COLO829 (cell line): ENCODE measurements at regions not wholly inside any gene's neighbourhood (a gene's known extent, or its start where the extent isn't known, plus 50 kb on each side); places are given as distances from the start of the nearest gene placed in this dataset.
"Not testable (repeated sequence)": the region's sequence is repeated elsewhere in the genome, so short reads cannot be mapped to it uniquely, and the experiment has no call there.

Experiments used
- DNase-seq: peaks from one replicate; pipeline ENCODE4 v3.0.0; 2012; ENCODE audit warnings: low spot score

GRCh38 chr10:90031776-90032175, 330.4 kb downstream of the KIF20B start:
- no peak for DNase-seq

GRCh38 chr10:90032519-90032918, 331.1 kb downstream of the KIF20B start:
- DNase-seq = no peak

- not testable (repeated sequence) for DNase-seq
Measured at GRCh38 chr10:90034862-90035261, 333.5 kb downstream of the KIF20B start.

GRCh38 chr10:90041585-90041984, 340.2 kb downstream of the KIF20B start:
- no peak for DNase-seq

DNA sequence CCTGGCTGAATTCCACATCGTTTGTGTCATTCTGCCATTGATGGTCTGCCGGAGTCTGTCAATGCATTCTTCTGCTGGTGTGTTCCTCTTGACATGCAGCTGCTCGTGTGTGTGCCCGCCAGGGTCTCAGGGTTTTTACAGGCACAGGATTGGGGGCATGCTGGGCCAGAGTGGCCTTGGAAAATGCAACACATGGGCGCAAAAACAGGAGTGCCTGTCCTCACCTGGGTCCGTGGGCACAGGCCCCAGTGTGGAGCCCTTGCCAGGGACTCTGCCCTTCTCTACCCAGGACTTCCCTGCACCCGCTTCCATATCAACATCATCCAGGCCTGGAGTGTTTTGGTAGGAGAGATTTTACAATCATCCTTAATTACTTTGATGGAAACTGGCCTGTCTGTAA, 340.7 kb downstream of the KIF20B start:
- DNase-seq = no peak

DNA sequence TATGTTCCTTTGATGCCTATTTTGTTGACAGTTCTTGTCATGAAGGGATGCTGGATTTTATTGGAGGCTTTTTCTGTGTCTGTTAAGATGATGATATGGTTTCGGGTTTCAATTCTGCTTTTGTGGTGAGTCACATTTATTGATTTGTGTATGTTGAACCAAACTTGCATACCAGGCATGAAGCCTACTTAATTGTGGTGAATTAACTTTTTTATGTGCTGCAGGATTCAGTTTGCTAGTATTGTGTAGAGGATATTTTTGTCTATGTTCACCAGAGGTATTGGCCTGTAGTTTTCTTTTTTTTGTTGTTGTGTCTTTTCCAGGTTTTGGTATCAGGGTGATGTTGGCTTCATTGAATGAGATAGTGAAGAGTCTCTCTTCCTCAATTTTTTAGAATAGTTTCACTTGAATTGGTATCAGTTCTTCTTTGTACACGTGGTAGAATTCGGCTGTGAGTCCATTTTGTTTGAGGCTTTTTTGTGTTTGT, 345.9 kb downstream of the KIF20B start:
- DNase-seq = no peak

GRCh38 chr10:90051053-90051452, 349.7 kb downstream of the KIF20B start:
- DNase-seq = no peak

- DNase-seq = no peak
Measured at GRCh38 chr10:90051474-90051873, 350.1 kb downstream of the KIF20B start.

DNA sequence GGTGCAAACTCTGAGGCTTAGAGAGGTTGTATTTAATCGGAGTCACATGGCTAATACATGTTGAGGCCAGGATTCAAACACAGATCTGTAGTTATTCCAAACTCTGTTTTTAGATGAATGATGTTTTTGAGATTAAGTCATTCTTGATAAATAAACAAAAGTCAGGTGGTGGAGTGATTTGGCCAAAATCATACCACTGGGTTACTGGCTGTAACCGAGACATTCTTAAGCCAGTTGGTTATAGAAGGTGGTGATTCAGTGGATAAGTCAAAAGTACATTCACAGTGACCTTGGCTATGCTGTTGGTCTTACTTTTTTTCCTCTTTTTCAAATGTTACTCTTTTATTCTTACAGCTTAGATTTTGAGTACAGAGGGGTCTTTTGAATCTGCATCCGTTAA, 361.4 kb downstream of the KIF20B start:
- DNase-seq = no peak

- no peak for DNase-seq
Measured at GRCh38 chr10:90064295-90064694, 362.9 kb downstream of the KIF20B start.

DNA sequence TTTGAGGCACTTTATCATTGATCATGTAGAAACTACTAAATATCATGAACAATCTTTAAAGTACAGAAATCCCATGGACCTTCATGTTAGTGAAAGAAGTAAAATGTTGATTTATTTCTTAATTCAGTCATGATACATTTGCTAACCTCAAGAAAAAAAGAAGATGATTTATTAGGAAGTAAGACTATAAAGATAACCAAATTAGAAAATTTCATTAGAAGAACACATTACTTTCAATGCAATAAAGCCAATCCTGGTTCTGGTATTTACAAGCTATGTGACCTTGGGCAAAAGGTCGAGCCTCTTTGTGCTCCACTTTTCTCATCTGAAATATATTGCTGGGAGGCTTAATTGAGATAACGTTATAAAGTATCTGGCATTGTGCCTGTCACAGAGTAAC, 365.0 kb downstream of the KIF20B start:
- no peak for DNase-seq

DNA sequence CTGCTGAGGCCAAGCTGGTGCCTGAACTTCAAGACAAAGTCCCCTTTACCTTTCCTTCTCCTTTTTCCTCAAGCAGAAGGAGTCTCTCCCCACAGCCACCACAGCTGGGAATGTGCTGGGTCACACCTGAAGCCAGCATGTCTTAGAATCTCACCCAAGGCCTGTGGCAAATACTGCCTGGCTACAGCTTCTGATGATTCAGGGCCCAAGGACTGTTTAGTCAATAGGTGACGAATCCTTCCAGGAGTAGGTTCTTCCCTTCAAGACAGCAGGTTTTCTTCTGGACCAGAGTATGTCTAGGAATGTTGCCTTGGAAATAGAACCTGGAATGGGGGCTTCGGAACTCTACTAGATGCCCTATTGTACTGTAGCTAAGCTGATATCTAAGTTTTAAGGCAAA, 374.6 kb downstream of the KIF20B start:
- no peak for DNase-seq

- DNase-seq = no peak
Measured at GRCh38 chr10:90079819-90080218, 378.4 kb downstream of the KIF20B start.

GRCh38 chr10:90086606-90087190, 385.3 kb downstream of the KIF20B start:
- DNase-seq = not testable (repeated sequence)

- DNase-seq = no peak
Measured at GRCh38 chr10:90087197-90088023, 386.0 kb downstream of the KIF20B start.

GRCh38 chr10:90088024-90088317, 386.6 kb downstream of the KIF20B start:
- DNase-seq = no peak

DNA sequence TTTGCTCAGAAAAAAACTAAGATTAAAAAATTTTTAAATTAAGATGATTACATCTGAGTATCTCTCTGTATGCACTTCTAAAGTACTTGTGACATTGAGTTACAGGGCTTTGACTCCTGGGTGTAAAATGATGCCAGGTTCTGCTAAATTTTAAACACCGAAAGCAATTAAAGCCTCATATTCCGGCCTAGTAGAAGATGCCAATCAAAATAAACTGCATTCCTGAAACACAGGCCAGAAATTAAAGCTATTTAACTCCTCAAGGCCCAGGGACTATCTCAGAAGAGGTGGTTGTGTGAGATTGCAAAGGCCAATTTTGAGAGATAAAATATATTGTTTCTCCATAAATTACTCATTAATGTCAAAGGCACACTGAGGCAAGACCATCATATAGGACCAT, 388.3 kb downstream of the KIF20B start:
- DNase-seq = no peak

DNA sequence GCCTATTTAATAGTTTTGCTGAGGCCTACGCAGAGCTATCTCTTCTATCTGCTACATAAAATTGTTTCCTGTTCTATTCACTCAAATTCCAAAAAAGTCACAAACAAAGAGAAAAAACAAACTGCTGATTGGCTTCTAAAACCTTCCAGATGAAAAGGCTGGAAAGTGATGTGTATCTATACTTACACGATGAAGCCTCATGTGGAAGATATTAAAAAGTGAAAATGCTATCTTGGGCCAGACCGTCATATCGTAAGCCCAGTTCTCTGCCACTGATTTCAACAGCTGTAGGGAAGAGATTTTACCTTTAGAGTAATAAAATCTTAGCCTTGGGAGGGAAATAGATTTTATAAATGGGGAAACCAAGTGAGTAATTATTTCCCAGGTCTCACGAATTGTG, 394.8 kb downstream of the KIF20B start:
- DNase-seq = no peak

- DNase-seq = not testable (repeated sequence)
Measured at GRCh38 chr10:90107581-90107980, 406.2 kb downstream of the KIF20B start.

DNA sequence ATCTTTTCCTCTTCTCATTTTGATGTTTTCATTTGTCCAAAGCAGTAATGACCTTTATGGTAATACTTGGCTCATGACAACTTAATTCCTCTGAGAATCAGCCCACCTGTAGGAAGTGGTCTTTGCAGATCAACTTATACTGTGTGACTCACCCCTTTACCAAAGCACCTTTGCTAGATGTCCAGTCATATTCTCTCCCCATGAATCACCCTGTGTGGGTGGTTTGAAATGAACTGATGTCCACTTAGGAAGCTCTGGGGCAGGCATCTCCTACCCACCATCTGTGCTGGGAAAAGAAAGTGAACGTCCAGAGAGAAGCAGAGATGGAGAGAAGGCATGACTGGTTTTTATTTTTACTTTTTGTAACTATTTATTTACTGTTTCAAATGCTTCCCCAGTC, 410.3 kb downstream of the KIF20B start:
- DNase-seq = no peak

DNA sequence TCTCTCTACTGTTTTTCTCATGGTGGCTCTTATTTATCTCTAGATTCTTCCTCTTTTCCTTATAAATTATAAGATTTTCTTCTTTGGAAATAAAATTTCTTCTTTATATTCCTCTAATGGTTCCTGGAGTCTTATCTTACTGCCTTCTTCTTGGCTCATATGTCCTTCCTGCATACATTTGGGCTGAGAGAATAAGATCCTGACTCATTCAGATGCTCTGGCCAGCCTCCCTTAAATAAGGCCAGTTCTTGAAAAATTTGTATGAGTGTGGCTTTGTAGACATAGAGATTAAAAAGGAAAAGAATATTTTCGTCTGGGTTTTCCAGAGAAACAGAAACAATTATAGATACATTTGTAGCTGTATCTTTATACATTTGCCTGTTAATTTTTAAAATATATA, 411.3 kb downstream of the KIF20B start:
- no peak for DNase-seq

GRCh38 chr10:90118567-90118966, 417.2 kb downstream of the KIF20B start:
- DNase-seq = not testable (repeated sequence)

DNA sequence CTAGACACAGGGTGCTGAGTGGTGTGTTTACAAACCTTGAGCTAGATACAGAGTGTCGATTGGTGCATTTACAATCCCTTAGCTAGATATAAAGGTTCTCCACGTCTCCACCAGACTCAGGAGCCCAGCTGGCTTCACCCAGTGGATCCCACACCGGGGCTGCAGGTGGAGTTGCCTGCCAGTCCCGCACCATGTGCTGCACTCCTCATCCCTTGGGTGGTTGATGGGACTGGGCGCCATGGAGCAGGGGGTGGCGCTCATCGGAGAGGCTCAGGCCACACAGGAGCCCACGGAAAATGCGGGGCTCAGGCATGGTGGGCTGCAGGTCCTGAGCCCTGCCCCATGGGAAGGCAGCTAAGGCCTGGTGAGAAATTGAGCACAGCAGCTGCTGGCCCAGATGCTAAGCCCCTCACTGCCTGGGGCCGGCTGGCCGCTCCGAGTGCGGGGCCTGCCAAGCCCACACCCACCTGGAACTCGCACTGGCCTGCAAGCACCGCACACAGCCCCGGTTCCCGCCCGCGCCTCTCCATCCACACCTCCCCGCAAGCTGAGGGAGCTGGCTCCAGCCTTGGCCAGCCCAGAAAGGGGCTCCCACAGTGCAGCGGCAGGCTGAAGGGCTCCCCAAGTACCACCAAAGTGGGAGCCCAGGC, 418.4 kb downstream of the KIF20B start:
- DNase-seq = not testable (repeated sequence)
